ENCODE measurements at regions not wholly inside any gene's neighbourhood (a gene's known extent, or its start where the extent isn't known, plus 50 kb on each side); places are given as distances from the start of the nearest gene placed in this dataset.
"Not testable (repeated sequence)": the region's sequence is repeated elsewhere in the genome, so short reads cannot be mapped to it uniquely, and the experiment has no call there.

DNA sequence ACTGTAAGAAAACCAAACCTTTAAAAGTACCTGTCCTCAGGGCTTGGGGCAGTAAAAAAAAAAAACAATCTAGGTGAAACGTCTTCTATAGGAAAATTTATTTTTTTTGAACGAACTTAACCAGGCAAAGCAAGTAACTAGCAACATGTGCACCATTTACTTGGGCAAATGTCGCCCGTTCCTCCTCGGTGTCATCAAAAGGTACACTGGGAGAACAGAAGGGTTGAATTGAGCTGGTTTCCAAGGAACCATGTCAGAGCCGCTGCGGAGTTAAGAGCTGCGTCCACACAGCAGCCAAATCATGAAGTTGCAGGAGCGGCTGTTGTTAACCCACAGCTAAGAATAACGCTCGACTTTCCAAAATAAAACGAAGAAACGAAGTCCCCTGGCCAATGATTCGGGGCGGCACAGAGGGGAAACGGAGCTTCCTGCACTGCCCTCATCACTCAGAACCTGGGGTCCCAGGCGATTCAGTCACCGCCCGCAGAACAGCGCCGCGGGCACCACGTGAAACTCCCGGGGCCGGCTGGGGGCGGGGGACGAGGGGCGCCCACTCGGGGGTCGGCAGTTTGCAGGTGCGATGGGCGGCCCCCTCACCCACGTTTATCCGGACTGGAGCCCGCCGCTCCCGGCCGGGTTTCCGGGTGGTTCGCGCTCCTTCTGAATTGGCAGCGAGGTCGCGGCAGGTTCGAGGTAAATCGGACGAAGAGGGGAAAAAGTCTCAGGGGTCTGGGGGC, 53.6 kb upstream of the PLGLB1 start:
- peak; percentile 13 for DNase-seq

DNA sequence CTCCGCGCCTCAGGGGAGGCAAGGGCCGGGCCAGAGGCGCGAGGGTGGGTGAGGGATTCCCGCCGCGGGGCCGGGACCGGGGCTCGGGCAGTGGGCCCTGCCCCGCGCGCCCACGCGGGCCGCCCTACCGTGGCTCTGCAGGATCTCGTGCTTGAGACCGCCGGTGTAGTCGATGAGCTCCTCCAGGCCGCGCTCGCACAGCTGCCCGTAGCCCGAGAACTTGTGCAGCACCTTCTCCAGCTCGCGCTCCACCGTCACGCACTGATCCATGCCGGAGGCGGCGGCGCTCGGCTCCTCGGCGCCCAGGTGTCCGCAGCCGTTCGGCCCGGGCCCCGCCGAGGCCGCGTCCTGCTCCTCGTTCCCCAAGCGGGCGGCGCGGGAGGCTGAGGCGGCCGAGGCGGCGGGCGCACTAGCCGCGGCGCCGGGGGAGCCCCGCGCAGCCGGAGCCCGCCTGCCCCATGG, 54.2 kb upstream of the PLGLB1 start:
- DNase-seq = peak; percentile 54

DNA sequence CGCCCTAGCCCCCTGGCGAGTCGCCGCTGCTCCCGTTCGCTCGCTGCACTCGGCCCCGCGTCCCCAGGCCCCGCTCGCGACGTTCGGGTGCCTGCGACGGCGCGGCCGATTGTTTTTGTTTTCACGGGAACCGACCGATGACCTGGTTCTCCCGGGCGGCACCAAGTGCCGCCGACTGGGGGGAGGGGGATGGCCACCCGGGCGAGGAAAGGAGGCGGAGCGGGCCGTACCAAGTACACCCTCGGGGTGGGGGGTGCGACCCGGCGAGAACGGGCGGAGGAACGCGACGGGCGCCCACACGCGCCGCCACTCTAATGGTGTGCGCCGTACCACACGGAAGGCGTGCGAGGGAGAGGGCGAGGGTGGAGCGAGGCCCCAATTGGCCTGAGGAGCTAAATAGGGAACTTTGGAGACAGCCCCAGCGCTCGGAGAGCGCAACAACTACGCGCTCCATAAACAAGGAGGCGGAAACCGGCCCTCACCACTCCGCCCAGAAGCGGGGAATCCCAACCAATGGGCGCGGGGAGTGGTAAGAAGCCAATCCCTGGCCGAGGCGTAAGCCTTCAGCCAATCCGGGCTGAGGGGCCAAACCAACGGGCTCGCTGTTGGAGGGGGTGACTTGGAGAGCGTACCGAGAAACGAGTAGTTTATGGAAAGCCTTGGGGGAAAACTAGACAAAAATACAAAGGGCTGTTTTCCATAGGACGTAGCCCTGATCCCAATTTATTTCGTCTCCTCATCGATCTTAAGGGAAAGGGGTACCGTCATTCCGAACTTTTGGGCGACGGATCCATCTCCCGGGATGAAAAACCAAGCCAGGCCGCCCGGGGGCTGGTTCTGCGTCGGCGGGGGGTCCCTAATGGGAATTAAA, 54.8 kb upstream of the PLGLB1 start:
- DNase-seq = peak; percentile 90

DNA sequence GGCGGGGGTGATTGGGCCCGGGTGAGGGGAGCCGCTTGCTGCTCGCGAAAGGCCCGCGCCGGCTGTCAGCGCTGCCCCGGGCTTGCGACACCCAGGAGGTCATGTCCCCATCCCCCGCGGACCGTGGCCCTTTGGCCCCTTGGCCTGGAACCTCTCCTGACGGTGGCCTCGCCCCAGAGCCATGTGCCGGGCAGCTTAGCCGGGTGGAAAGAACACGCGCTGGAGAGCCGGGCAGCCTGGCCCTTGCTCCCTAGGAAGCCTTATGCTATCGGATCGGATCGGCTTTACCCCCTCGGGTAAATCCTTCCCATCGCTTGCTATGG, 55.4 kb upstream of the PLGLB1 start:
- not testable (repeated sequence) for DNase-seq

DNA sequence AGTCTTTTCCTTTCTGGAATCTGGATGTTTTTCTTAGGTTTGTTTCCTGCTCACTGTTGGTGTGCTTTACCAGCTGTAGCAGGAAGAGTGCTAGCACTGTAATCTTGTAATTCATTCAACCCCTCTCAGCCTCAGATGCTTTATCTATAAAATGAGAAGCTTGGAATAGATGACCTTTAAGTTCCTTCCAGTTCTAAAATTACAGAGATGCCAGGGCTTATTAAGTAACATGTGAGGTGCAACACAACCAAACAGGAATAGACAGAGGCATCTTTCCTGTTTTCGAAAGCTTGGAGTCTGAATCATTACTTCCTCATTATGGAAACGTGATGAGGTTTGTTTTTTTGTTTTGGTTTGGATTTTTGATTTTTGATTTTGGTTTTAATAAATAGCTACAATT, 60.1 kb upstream of the PLGLB1 start:
- DNase-seq = not testable (repeated sequence)

DNA sequence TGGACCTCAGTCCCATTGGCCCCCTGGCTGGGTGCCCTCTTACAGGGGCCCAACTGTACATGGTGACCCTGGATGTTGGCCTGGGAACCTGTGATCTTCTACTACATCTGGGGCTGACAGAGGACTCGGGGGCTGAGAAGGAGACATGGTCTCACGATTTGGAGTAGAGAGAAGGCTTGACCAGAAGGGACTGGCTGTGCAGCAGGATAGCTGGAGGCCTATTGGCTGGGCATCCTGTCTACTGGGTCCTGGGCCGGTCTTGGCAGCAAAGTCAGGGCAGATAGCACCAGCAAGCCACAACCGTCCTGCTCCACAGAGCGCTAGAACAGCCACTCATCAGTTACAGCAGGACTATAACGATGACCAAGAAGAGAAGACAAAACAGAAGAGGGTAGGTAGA, 66.4 kb upstream of the PLGLB1 start:
- DNase-seq = not testable (repeated sequence)

DNA sequence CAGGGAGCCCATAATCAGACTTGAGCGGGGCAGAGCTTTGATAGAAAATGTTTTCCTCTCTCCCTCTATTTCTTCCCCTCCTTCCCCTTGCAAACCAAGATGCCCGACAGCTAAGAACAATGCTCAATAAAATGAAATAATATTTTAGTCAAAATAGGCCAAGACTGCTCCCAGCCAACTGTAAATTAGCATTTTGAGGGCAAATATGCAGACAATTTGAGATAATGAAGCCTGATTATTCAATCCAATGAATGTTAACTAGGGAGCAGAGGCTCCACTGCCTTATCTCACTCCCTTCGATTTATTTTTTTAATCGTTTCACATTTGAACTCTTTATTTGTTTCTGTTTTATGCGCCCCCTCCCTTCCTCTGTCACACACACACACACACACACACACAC, 67.8 kb upstream of the PLGLB1 start:
- DNase-seq = not testable (repeated sequence)

DNA sequence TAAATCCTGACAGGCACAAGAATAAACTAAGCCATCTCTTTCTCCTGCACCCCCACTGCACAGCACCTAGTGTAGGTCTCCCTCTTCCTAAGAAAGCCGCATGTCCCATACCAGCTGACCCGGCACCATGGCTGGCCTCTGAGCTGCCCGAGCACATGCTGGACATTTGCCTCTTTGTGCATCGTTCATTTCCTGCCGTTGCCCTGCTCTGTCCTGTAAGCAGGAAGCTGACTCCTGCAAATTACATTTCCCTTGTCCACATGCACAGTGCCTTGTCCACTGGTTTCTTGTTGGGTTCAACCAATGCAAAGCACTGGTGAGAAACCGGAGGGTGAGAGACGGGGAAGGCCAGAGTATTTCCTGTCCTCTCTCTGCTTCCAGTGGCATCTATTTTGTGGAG, 71.6 kb upstream of the PLGLB1 start:
- not testable (repeated sequence) for DNase-seq

DNA sequence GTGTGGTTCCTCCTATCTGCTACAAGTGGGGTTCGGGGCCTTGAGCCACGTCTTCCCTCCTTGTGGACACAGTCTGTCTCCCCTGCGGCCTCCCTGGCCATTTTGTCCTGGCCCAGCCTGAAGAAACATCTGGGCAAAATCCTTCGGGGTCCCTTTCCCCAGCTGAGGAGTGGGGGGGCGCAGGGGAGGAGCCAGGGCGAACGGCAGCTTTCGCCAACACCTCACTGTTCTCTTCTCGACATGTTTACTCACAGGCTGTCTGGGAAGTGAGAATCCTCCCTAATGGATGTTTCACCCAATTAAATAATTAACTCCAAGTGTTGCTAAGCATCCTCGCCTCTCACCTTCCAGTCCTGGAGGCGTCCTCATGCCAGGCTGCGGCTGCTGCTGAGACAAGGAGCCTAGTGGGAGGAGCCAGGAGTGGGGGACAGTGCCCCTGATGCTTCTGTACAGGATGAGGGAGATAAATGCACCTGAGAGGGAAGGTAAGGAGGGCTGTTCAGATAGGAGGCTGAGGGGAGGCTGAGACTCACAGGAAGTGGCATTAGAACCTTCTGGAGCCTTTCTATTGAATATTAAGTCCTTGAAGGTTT, 72.4 kb upstream of the PLGLB1 start:
- DNase-seq = not testable (repeated sequence)

DNA sequence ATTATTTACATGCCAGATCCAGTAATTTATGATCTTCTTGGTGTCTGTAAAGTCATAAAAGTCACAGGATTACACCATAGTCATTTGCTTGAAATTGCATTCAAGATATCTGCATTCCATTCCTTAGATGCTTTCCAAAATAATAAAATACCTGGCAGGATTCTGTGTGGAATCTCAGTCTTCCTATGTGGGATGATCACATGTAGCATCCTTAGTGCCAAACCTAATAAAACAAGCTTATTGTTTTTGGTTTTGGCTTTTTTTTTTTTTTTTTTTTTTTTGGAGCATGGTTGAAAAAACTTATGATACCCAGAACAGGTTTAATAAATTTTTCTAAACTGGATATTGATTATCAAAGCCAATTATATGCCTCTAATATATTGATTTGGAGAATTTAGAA, 74.2 kb upstream of the PLGLB1 start:
- DNase-seq = not testable (repeated sequence)

DNA sequence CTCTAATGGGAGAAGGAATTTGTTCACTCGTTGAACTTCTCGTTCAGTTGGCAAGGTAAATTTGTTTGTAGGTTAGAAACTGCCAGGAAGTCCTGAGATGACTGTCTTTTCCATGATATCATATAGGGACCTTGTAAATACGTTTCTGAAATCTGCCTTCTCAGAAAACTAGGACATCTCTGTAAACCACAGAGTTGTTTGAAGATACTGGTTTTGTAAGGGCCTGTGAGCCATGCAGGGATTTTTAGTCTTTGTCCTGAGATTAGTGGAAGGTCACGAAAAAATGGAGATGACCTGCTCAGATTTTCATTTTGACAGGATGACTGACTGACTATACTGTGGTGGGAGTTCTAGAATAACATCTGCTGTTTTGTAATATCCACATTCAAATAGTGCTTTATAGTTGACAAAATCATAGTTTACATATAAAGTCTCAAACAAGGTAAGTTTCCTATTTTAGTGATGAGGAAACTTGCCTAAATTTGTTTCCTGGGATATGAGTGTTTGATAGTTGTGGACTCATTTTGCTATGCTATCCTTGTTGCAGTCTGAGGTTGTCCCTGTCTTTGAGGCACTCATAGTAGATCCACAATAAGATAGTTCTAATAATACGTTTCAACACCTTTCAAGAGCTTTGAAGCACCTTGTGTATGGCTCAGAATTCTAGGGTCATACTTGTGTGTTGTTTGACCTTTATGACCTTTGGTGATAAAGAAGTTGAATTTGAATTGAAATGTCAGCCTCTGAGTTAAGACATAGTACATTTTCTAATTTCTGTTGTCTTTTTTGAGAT, 107.3 kb upstream of the PLGLB1 start:
- not testable (repeated sequence) for DNase-seq

DNA sequence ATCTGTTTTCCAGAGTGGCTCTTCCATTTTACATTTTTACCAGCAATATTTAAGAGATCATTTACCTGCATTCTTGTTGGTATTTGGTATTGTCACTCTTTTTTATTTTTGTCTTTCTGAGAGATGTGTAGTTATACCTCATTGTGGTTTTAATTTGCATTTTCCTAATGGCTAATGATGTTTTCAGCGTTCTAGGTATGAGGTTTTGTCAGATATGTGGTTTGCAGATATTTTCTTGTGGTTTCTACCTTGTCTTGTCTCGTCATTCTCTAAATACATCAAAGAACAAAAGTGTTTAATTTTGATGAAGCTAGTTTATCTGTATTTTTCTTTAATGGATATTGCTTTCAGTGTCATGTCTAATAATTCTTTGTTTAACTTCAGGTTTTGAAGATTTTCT, 110.9 kb upstream of the PLGLB1 start:
- not testable (repeated sequence) for DNase-seq

DNA sequence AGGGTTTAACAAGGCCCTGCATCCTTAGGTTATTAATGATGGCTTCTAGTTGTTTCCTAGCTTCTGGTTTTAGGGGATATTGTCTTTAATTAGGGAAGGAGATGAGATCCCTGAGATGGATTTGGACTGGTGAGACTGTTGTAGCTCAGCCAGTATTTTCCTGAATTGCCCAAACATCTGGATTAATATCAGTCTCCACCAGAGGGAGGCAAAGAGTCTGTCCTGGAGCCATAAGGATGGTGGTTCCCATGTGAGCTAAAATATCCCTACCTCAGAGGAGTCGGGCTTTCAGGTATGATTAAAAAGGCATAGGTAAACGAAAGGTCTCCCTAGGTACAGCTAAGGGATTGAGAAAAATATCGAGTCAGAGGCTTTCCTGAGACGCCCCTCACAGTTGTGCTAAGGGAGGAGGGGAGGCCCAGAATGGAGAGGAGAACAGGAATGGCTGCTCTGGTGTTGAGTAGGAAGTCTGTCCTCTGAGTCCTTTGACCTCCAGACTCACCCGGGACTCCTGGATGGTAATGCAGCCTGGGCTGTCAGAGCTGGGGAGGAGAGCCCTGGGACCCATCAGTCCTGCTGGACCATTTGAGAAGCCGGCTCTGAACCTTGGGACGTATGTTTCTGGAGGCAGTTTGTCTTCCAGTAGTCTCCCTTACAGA, 130.3 kb upstream of the PLGLB1 start:
- DNase-seq = not testable (repeated sequence)

DNA sequence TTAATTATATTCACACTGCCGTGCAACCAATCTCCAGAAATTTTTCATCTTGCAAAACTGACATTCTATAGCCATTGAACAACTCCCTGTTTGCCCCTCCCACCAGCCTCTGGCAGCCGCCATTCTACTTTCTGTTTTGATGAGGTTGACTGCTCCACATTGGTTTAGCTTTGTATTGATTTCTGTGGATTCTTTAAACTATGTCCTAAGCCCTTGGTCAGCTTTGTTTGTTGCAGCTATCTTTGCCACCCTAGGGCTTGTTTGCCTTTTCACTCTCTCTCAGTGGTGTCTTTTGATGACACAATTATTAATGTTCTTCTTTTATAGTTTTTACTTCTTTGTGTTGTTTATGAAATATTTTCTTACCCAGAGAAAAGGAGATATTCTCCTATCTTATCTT, 152.8 kb upstream of the PLGLB1 start:
- not testable (repeated sequence) for DNase-seq

DNA sequence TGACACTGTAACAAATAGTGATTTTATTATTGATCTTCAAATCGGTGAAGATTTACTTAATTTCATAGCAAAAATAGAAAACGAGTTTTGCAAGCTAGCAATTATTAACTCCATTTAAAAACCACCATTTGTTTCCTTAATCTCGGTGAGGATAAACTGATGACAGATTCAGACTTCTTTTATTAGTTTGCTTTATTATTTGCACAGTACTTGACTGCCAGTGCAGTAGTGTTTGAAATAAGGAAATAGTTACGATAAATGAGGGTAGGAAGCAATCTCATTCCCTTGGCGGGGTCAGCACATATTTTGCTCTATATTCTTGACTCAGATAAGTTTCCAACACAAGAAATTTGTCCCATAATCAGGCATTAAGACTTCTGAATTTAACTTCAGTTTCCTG, 161.7 kb upstream of the PLGLB1 start:
- not testable (repeated sequence) for DNase-seq

DNA sequence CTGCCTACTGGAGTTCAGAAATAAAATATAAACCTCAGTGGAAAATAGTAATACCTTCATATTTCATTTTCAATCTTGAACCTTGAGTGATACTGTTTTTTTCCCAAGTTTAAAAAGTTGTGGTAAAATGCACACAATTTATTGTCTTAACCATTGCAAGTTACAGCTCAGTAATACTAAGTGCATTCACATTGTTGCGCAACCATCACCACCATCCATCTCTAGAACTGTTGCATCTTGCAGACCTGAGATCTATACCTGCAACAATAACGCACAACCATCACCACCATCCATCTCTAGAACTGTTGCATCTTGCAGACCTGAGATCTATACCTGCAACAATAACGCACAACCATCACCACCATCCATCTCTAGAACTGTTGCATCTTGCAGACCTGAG, 162.6 kb upstream of the PLGLB1 start:
- not testable (repeated sequence) for DNase-seq

DNA sequence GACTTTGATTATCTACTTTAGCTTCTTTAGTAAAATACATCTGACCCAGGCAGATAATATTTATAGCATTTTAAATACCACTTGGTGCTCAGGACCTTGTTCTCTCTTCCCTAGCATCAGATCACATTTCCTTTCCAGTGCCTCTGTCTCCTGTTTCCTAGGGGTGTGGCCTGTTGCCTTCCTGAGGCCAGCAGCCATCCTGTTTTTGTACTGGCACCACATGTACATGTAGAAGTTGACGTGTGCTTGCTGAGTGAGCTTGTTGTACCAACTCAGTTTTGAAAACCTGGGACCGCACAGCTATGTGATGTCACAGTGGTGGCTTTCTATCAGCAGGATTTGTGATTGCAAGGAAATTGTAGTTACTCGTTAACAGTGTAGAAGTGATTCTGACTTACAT, 167.6 kb upstream of the PLGLB1 start:
- DNase-seq = not testable (repeated sequence)

DNA sequence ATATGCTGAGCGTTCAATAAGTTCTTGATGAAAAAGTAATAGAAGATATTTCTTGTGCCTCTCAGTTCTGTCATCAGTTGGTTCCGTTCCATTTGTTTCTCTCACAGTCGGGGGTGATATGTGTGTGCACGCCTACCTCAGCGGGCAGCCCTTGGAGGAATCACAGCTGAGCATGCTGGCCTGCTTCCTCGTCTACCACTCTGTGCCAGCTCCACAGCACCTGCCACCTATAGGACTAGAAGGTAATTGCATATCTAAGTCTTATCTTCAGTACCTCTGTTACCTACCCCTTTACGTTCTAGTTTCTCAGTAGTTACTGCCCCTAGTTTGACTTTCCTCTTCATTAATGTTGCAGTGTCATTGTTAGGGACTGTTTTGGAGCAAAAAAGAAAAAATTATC, 171.7 kb upstream of the PLGLB1 start:
- DNase-seq = not testable (repeated sequence)

DNA sequence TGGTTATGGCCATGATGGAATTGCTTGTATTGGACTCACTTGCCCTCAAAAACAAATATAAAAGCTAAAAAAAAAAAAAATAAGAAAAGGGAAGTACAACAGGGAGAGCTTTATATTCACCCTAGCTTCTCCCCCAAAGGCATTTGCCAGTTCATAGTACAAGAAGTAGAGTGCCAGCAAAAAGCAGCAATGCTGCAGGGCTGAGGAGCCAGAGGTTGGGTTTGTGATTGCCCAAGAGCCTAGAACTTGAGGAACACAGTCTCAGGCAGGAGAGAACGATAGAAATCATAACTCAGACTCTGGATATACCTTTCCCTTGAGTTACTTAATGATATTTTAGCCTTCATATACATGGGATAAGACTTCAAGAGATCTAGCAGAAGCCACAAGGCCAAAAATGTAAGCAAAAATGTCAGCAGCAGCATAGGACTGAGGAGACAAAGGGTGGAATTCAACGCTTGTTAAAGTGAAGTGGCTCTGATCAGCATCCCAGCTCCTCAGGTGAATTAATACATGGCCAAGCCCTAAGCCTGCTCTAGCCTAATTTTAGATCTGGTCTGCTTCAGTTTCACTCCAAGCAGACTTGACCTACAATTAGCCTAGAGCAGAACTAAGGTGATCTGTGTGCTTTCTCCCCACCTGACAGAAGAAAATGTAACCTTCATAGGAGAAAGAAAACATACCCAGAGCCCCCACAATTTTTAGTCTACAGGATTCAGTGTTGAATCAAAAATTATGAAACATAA, 172.8 kb upstream of the PLGLB1 start:
- not testable (repeated sequence) for DNase-seq

DNA sequence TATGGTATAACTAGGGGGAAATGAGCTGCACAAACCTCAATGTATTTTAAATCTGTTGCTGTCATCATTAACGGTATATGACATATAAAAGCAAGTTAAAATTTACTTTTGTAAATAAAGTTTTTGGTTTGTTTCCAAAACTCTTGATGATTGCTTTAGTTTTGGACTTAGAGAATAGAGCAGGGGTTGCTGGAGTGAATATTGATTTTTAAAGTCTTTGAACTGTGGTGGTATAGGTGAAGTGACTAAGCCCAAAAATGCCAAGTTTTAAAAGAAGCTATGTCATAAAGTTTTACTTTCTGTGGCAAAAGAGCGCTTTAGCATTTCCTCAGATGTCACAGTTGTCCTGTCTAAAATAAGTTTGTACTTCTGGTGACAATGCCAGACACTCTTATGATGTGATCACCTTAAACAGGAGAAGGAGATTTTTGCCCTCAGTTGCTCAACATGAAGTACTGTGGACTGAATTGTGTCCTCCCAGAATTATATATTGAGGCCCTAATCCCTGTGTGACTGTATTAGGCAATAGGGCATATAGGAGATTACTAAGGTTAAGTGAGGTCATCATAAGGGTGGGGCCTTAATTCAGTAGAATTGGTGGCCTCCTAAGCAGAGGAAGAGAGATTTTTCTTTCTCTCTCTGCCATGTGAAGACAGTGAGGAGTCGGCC, 175.2 kb upstream of the PLGLB1 start:
- DNase-seq = not testable (repeated sequence)

DNA sequence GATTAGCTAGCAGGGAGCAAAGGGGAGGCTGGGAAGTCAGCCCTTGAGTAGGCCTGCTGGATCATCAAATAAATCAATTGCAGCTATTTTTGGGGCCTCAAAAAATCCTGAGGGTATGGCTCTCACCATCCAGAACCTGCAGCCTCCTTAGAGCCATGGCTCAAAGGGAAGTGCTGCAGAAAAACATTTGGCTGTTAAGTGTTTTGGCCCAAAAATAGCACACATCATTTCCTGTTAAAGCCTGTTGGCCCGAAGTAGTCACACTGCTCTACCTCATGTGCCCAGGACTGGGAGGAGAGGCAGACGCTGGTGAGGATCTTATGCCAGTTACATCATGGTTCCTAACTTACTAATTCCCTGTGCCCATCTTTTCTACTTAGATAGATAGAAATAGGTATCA, 176.8 kb upstream of the PLGLB1 start:
- not testable (repeated sequence) for DNase-seq

All from activated CD4-positive, alpha-beta T cell treated with anti-CD3 and anti-CD28 coated beads, Interleukin-2, amount 50 U/mL, for 1 hour (primary cell).